ENCODE measurements at regions not wholly inside any gene's neighbourhood (a gene's known extent, or its start where the extent isn't known, plus 50 kb on each side); places are given as distances from the start of the nearest gene placed in this dataset.

GRCh38 chr7:118312051-118312450, 87.5 kb downstream of the ANKRD7 start:
- TF ChIP-seq CTCF (IDR thresholded peaks at IDR 0.05; ENCODE audit: insufficient read depth, low read length, poor library complexity, severe bottlenecking) (no peak), EZH2phosphoT487 (conservative IDR thresholded peaks at IDR 0.05; ENCODE audit: low read length) (no peak)
